KG1 (cell line): ENCODE measurements at regions not wholly inside any gene's neighbourhood (a gene's known extent, or its start where the extent isn't known, plus 50 kb on each side); places are given as distances from the start of the nearest gene placed in this dataset.
"Not testable (repeated sequence)": the region's sequence is repeated elsewhere in the genome, so short reads cannot be mapped to it uniquely, and the experiment has no call there.

Source experiments
- DNase-seq: peaks from one replicate; lab custom pipeline; 2025; lab: John Stamatoyannopoulos, UW

DNA sequence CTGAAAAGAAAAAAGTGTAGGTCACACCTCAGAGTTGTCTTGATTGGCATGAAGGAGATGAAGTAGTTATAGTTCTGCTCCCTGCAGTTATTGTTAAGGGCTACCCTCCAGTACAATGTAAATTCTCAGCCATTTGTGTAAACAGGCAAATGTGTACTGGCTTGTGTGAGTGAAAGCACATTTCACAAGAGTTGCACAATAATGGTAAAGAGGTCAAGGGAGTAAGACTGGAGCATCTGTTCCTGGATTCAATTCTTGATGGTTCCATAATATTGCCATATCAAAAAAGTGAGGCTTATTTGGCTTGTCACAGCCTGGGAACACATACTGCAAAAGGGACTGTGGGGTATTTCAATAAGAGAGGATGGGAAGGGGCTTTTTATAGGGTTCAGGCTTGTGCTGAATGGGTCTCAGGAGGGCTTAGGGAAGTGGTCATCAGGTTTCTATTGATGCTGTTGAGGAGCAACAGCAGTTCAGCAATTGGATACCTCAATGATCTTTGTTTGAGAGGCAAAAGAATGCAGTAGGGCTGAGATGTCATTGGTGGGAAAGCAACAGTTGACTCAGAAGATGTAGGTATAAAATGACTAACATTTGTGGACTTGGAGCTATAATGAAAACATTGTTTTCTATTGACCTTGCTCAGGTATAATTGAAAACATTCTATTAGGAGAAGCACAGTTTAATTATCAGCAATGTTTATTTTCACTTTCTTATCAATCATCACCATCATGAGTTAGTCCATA is 402.6 kb downstream of the BCKDHB start:
- DNase-seq, result no peak

DNA sequence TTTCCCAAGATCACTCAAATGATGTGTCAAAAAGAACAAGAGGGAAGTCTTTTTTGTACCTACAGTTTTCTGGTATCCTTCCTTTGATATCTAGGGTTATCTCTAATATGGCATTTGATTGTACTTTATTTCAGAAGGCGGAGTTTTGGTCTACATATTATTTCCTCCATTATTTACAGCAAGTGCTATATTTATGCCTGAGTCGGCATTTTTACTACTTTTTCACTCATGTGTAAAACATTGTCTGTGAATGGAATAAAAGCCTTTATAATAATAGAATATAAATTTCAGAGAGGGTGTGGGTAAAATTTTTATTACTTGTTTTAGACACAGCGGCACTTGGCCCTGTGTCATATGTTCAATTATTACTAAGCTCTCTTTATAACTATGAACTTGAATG is 398.4 kb downstream of the BCKDHB start:
- no peak for DNase-seq

DNA sequence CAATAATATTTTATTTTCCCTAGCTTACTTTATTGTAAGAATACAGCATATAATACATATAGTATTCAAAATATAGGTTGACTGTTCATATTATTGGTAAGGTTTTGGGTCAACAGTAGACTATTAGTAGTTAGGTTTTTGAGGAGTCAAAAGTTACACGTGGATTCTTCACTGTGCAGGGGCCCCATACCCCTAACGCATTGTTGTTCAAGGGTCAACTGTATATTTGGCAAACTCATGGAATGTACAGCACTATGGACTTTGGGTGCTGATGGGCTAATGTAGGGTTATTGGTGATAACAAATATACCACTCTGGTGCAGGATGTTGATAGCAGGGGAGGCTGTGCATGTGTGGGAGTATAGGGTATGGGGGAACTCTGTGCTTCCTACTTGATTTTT is 397.2 kb downstream of the BCKDHB start:
- DNase-seq, result no peak

DNA sequence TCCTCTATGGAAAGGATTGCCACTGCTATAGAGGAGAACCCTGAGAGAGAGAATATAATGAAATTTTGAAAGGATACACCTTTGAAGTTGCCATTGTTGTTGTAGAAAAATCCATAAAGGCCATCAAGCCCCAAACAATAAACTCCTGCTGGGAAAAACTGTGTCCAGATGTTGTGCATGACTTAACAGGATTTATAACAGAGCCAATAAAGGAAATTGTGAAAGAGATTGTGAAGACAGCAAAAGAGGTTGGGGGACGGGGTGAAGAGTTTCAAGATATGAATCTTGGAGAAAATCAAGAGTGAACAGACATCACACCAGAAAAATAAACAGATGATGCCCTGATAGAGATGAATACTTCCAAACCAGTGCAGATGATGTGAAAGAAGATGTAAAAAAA is 396.4 kb downstream of the BCKDHB start:
- no peak for DNase-seq

DNA sequence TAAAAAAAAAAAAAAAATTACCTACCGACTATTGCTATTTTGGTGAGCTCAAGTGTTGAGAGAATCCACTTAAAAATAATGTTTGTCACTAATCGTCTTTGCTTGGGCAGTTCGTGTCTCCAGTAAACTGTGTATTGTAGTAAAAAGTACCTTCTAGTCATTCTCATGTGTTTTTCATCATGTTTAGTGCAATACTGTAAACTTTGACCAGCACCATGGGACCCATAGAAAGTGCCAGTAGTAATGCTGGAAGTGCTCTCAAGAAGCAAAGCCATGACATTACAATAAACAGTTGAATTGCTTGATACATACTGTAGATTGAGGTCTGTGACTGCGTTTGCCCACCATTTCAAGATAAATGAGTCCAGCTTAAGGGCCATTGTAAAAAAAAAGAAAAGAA is 395.2 kb downstream of the BCKDHB start:
- no peak for DNase-seq

GRCh38 chr6:80497696-80498486 is 391.4 kb downstream of the BCKDHB start:
- not testable (repeated sequence) for DNase-seq

GRCh38 chr6:80489911-80490635 is 383.6 kb downstream of the BCKDHB start:
- no peak for DNase-seq

DNA sequence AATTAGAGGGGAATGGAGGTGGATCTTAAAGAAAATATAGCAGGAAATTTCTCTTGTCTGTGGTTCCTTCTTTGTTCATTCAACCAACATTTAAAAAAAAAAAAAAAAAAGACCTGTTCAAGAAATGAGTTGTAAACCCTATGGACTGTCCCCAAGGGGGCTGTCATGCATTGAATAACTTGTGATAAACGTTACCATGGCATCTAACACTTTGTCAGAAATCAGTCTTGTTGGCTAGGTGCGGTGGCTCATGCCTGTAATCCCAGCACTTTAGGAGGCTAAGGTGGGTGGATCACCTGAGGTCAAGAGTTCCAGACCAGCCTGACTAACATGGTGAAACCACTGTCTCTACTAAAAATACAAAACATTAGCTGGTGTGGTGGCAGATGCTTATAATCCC is 381.7 kb downstream of the BCKDHB start:
- DNase-seq, result no peak

DNA sequence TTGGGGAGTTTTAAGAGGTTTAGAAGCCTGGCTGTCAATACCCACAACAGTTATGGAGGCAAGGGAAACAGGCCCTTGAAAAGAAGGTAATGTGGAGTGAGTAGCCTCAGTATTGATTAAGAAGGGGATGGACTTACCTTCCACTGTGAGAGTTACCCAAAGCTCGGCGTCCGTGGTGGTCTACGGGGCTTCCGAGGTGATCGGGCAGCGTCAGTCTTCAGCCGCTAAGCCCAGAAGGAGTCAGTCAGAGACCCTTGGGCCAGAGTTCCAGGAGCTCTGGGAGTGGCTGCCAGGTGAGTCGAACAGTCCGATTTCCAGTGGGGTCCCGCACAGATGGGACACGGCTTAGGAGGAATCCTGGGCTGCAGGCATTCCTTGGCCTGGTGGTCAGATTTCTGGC is 379.0 kb downstream of the BCKDHB start:
- DNase-seq, result not testable (repeated sequence)

DNA sequence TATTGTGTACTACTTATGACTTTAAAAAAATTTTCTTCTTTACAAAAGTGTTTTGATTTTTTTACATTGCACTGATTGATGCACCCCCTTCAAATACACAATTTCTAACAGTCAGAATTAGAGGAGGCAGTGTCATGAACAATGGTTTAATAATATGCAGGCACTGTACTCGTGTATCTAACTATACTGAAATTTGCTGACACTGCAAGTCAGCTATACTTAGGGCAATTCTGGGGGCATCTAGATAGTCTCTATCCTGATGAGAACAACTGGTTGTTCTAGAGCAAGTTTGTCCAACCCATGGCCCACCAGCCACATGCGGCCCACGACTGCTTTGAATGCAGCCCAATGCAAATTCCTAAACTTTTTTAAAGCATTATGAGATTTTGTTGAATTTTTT is 375.6 kb downstream of the BCKDHB start:
- no peak for DNase-seq

- no peak for DNase-seq
Observed at GRCh38 chr6:80480421-80481157, 374.1 kb downstream of the BCKDHB start.

DNA sequence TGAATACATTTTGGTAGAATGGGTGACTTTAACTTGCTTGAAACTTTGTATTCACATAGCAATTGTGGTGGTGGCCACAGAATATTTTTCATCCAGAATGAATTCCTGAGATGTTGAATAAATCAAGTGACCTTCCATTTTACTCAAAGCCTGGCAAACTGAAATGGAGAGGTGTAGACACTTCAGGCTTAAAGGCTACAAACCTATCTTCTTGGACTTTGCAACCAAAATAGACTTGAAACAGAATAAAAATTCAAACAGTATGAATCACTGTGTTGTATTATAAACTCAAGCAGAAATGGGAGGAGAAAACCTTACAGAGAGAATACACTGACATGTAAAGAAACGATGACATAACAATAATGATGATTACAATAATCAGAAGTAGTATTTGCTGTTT is 371.6 kb downstream of the BCKDHB start:
- DNase-seq, result no peak

DNA sequence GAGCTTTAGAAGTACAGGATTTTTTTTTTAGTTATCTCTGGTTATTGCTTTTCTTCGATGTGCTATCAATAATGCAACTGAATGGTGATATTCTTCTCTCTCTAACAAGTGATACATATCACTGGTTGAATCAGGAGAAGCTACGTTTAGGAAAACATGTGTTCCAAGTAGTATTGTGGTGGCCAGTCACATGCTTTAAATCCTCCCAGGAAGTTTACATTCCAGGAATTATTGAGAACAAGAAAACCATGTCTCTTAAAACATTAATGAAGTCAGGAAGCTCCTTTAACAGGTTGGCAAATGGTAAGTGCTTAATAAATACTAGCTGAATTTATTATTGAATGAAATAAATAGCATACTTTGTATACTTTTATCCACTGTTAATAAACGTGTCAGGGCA is 371.1 kb downstream of the BCKDHB start:
- no peak for DNase-seq

DNA sequence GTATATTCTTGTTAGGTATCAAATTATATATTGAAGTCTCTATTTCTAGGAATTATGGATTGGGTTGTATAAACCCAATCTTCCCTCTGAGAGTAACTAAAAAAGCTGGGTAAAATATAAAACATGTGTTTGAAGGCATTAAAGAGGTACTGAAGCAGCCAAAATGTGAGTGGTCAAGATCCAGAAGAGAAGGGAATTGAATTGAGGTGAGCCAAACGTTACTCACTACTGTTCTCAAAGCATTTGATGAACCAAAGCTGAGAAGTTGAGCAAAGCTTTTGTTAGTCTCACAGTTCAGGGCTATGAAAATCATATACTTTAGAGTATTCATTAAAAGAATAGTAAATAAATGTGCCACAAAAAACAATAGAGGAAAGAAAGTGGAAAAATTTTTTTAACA is 365.8 kb downstream of the BCKDHB start:
- no peak for DNase-seq

- DNase-seq, result no peak
Observed at GRCh38 chr6:80469977-80470376, 363.5 kb downstream of the BCKDHB start.

GRCh38 chr6:80468398-80468797 is 361.9 kb downstream of the BCKDHB start:
- no peak for DNase-seq

DNA sequence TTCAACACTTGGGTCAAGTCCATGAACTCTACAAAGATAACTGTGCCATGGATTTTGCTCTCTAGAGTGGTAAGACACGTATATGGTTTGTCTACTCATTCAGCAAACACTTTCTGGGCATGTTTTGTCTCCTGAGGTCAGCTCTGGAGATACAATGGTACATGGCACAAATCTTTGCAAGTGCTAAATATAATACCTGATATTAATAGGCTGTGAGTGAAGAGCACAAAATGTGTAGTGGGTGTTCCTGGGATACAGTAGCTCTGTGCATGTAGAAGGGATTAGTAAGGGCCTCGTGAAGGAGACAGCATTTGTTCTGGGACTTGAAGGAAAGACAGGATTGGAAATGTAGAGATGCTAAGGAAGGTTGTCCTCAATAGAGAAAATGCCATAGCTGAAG is 360.9 kb downstream of the BCKDHB start:
- no peak for DNase-seq

DNA sequence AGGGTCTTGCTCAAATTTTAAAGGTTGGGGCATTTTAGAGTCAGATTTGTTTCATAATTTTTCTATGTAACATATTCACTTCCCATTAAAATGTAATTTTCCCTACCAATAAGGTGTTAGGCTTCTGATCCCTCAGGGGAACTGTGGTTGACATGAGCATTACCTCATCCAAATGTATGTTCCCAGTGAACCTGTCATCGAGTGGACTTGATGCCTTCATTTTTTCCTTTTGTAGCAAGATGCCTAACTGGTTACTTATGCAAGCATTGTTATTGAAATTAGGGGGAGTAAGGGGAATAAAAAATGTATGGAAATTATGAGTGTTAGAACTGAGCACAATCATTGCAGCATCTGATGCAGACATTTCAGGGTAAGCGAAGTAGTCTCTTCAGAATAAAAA is 360.5 kb downstream of the BCKDHB start:
- DNase-seq, result no peak

DNA sequence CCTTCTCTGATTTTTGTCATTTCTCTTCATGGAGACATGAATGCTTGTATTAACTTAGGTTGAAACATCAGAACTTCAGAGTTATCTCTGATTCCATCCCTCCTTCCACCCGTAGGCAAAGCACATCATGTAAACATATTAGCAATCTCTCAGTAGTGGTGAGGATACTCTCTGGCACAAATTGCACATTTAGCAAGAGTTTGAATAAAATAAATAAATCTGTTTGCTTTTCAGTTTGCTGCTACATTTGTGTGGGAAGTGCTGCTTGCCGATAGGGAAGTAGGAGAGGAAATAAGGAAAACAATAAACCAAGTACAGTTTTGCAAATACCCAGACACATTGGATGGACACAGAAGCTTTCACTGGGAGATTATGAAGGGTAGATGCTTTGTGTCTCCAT is 359.0 kb downstream of the BCKDHB start:
- no peak for DNase-seq

GRCh38 chr6:80464901-80465300 is 358.4 kb downstream of the BCKDHB start:
- no peak for DNase-seq

- no peak for DNase-seq
Observed at GRCh38 chr6:80463197-80463596, 356.7 kb downstream of the BCKDHB start.

DNA sequence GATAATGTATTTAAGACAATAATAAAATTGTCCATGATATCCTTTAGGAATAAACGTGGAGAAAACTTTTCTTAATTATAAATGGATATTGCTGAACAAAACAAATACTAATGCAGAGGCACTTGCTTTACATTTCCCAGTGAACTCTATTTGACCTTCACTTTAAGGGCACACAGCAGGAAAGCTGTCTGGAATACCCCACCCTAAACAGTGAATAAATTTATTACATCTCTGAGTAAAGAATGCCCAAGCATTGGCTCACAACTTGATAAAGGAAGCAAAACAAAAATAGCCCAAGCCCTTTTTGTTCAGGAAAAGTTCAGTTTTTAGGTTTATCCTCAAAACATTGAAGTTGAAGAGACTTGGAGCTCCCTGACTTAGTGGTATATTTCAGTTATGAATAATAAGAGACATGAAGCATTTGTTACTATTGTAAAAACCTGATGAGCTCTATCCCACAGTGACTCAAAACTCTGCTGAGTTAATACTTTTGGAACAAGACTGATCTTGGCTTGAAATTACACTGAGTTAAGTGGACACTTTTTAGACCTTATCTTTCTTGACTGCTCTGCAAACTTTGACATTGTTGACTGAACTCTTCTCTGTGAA is 353.9 kb downstream of the BCKDHB start:
- DNase-seq, result no peak
